GM23338 (cell line): ENCODE measurements at regions not wholly inside any gene's neighbourhood (a gene's known extent, or its start where the extent isn't known, plus 50 kb on each side); places are given as distances from the start of the nearest gene placed in this dataset.
A peak's percentile ranks its signal among the peaks of the same experiment; 100 is the strongest.

Source experiments
- ATAC-seq: fragments of 200-7000 bp; cut with Tn5 transposase; 3 replicates; pipeline ENCODE4 v1.9.1; 2020
- DNase-seq: peaks from one replicate; pipeline ENCODE4 v3.0.0-alpha.2; 2015; ENCODE audit warnings: low spot score
- H2AFZ ChIP-seq: fragments of 200-600 bp; sonication (generic); 2 replicates; pipeline ENCODE4 v1.8.0; 2016; ENCODE audit warnings: antibody characterized with exemption, mild to moderate bottlenecking, moderate library complexity
- H3F3A ChIP-seq: fragments of 200-600 bp; sonication (generic); replicated peaks from 2 replicates; pipeline ENCODE4 v1.8.0; 2017; ENCODE audit warnings: antibody characterized with exemption, mixed run types, low read depth
- H3K27ac ChIP-seq: fragments of 200-600 bp; sonication (generic); 2 replicates; pipeline ENCODE4 v1.6.1; 2016; ENCODE audit warnings: low read depth
- H3K27me3 ChIP-seq: fragments of 200-600 bp; sonication (generic); 2 replicates; pipeline ENCODE4 v1.8.0; 2016; ENCODE audit warnings: mild to moderate bottlenecking, mixed run types, moderate library complexity; ENCODE audit not compliant: insufficient read depth
- H3K36me3 ChIP-seq: fragments of 200-600 bp; sonication (generic); 2 replicates; pipeline ENCODE4 v1.8.0; 2016; ENCODE audit warnings: mild to moderate bottlenecking; ENCODE audit not compliant: insufficient read depth
- H3K4me1 ChIP-seq: fragments of 200-600 bp; sonication (generic); 2 replicates; pipeline ENCODE4 v1.8.0; 2016; ENCODE audit warnings: mild to moderate bottlenecking, moderate library complexity; ENCODE audit not compliant: insufficient read depth
- H3K4me2 ChIP-seq: fragments of 200-600 bp; sonication (generic); 2 replicates; pipeline ENCODE4 v1.7.1; 2017; ENCODE audit warnings: mixed run types
- H3K4me3 ChIP-seq: fragments of 200-600 bp; sonication (generic); 2 replicates; pipeline ENCODE4 v1.6.1; 2016; ENCODE audit warnings: mixed run types
- H3K79me2 ChIP-seq: fragments of 200-600 bp; sonication (generic); replicated peaks from 2 replicates; pipeline ENCODE4 v1.8.0; 2017; ENCODE audit warnings: mild to moderate bottlenecking; ENCODE audit not compliant: insufficient read depth
- H3K9me2 ChIP-seq: fragments of 200-600 bp; sonication (generic); 2 replicates; pipeline ENCODE4 v1.8.0; 2017; ENCODE audit not compliant: insufficient read depth
- H4K20me1 ChIP-seq: fragments of 200-600 bp; sonication (generic); replicated peaks from 2 replicates; pipeline ENCODE4 v1.8.0; 2017; ENCODE audit warnings: mild to moderate bottlenecking; ENCODE audit not compliant: insufficient read depth
- H3K27ac Mint-ChIP-seq: 2 replicates; pipeline ENCODE4 v1.8.0; 2020; ENCODE audit warnings: inconsistent platforms, mild to moderate bottlenecking, moderate library complexity, mixed read lengths
- H3K27me3 Mint-ChIP-seq: 3 replicates; pipeline ENCODE4 v1.8.0; 2022; ENCODE audit warnings: low read depth, mild to moderate bottlenecking, moderate library complexity, mixed read lengths, inconsistent platforms; ENCODE audit not compliant: insufficient read depth, poor library complexity
- H3K36me3 Mint-ChIP-seq: 3 replicates; pipeline ENCODE4 v1.8.0; 2021; ENCODE audit warnings: low read depth, mild to moderate bottlenecking, inconsistent platforms, moderate library complexity, mixed read lengths
- H3K4me1 Mint-ChIP-seq: 3 replicates; pipeline ENCODE4 v1.8.0; 2020; ENCODE audit warnings: mild to moderate bottlenecking, inconsistent platforms, mixed read lengths
- H3K4me3 Mint-ChIP-seq: 3 replicates; pipeline ENCODE4 v1.8.0; 2021; ENCODE audit warnings: moderate library complexity, mild to moderate bottlenecking, inconsistent platforms, mixed read lengths
- H3K9me3 Mint-ChIP-seq: 3 replicates; pipeline ENCODE4 v1.8.0; 2020; ENCODE audit warnings: moderate library complexity, mild to moderate bottlenecking, inconsistent platforms, mixed read lengths
- CREB1 ChIP-seq: fragments of 250-450 bp; sonication (Bioruptor Pico); IDR thresholded peaks from 2 replicates; pipeline ENCODE4 v1.5.0; 2020; ENCODE audit warnings: low read depth, mild to moderate bottlenecking, moderate library complexity
- CTCF ChIP-seq, 2 experiments: fragments of 200-600 bp in 1 of 2; sonication (generic) in 1 of 2; conservative IDR thresholded peaks; 2 replicates each; pipeline versions ENCODE4 v1.5.1 to v1.6.1; 2016 to 2017; ENCODE audit warnings: antibody characterized with exemption in 2 of 2, low read depth in 2 of 2, mild to moderate bottlenecking in 2 of 2, moderate library complexity in 1 of 2
- ETS1 ChIP-seq: IDR thresholded peaks from 2 replicates; pipeline ENCODE4 v1.6.1; 2016; ENCODE audit warnings: antibody characterized with exemption
- EZH2 ChIP-seq: fragments of 200-600 bp; sonication (generic); IDR thresholded peaks from one replicate; pipeline ENCODE4 v1.8.0; 2017; ENCODE audit warnings: antibody characterized with exemption, mild to moderate bottlenecking, low read depth; ENCODE audit not compliant: unreplicated experiment
- EZH2phosphoT487 ChIP-seq: fragments of 200-600 bp; sonication (generic); IDR thresholded peaks from one replicate; pipeline ENCODE4 v1.8.1; 2018; ENCODE audit warnings: antibody characterized with exemption; ENCODE audit not compliant: unreplicated experiment
- NANOG ChIP-seq: IDR thresholded peaks from 2 replicates; pipeline ENCODE4 v1.6.1; 2016; ENCODE audit warnings: antibody characterized with exemption, borderline replicate concordance
- POLR2AphosphoS5 ChIP-seq: IDR thresholded peaks from 2 replicates; pipeline ENCODE4 v1.6.1; 2016; ENCODE audit warnings: antibody characterized with exemption, low read depth
- STAT1 ChIP-seq: IDR thresholded peaks from one replicate; pipeline ENCODE4 v1.6.1; 2016; ENCODE audit warnings: antibody characterized with exemption; ENCODE audit not compliant: unreplicated experiment
- ZNF114 ChIP-seq: fragments of 250-450 bp; sonication (Bioruptor Pico); IDR thresholded peaks from 2 replicates; pipeline ENCODE4 v1.5.0; 2020; ENCODE audit warnings: mild to moderate bottlenecking, moderate library complexity
- ZNF331 ChIP-seq: fragments of 250-450 bp; sonication (Bioruptor Pico); IDR thresholded peaks from 2 replicates; pipeline ENCODE4 v1.5.0; 2020; ENCODE audit warnings: low read depth, mild to moderate bottlenecking, moderate library complexity
- ZNF462 ChIP-seq: fragments of 250-450 bp; sonication (Bioruptor Pico); IDR thresholded peaks from 2 replicates; pipeline ENCODE4 v1.5.0; 2020; ENCODE audit warnings: mild to moderate bottlenecking, moderate library complexity

- ATAC-seq (no peak), DNase-seq (peak; percentile 6)
- H3K36me3 ChIP-seq, result no peaks in the 10 kb centered on the region
- Mint-ChIP-seq H3K4me1 (peaks cover 2% of the 10 kb centered on the region; the same call in 2 of the 3 replicates), H3K9me3 (no peaks in the 10 kb centered on the region), H3K27me3 (no peaks in the 10 kb centered on the region), H3K36me3 (no peaks in the 10 kb centered on the region), H3K27ac (no peak overlapping the region), H3K4me3 (no peak overlapping the region)
- H3K27me3 ChIP-seq, result no peaks in the 10 kb centered on the region
- H3K4me3 ChIP-seq, result no peak overlapping the region
- no peaks in the 10 kb centered on the region for H3K4me1 ChIP-seq
- 0 out of 2 replicates have a peak overlapping the region, but pooled peaks have one; percentile 50 for H2AFZ ChIP-seq
- no peaks in the 10 kb centered on the region for H3K9me2 ChIP-seq
- H3F3A ChIP-seq, result no peaks in the 10 kb centered on the region
- TF ChIP-seq ZNF114, result no peak
- no peaks in the 10 kb centered on the region for H3K79me2 ChIP-seq
- H3K4me2 ChIP-seq, result no peak overlapping the region
- no peak overlapping the region for H3K27ac ChIP-seq
- H4K20me1 ChIP-seq, result no peaks in the 10 kb centered on the region
Observed at GRCh38 chr5:99025298-99026045, 96.7 kb upstream of the CHD1 start.

GRCh38 chr5:99023330-99023729, 94.5 kb upstream of the CHD1 start:
- Mint-ChIP-seq H3K36me3 (no peaks in the 10 kb centered on the region), H3K27me3 (no peaks in the 10 kb centered on the region), H3K9me3 (no peaks in the 10 kb centered on the region), H3K4me1 (peaks cover 2% of the 10 kb centered on the region; the same call in 2 of the 3 replicates), H3K27ac (no peak overlapping the region), H3K4me3 (no peak overlapping the region)
- DNase-seq, result no peak
- no peaks in the 10 kb centered on the region for H3K9me2 ChIP-seq
- no peaks in the 10 kb centered on the region for H3F3A ChIP-seq
- H3K36me3 ChIP-seq, result no peaks in the 10 kb centered on the region
- H3K79me2 ChIP-seq, result no peaks in the 10 kb centered on the region
- no peaks in the 10 kb centered on the region for H3K27me3 ChIP-seq
- no peak overlapping the region for H3K4me2 ChIP-seq
- H3K27ac ChIP-seq, result no peak overlapping the region
- H3K4me3 ChIP-seq, result no peak overlapping the region
- no peak for ATAC-seq
- H3K4me1 ChIP-seq, result no peaks in the 10 kb centered on the region
- no peak overlapping the region for H2AFZ ChIP-seq
- H4K20me1 ChIP-seq, result no peaks in the 10 kb centered on the region
- TF ChIP-seq ETS1, result no peak
- no peak for TF ChIP-seq ZNF331
- no peak for TF ChIP-seq NANOG
- no peak for TF ChIP-seq CTCF (conservative IDR thresholded peaks at IDR 0.05; ENCODE audit: low read depth in 2 of 2)
- TF ChIP-seq EZH2phosphoT487, result no peak
- TF ChIP-seq POLR2AphosphoS5, result no peak
- TF ChIP-seq STAT1, result no peak
- TF ChIP-seq ZNF114, result no peak
- no peak for TF ChIP-seq CREB1
- TF ChIP-seq EZH2, result no peak
- no peak for TF ChIP-seq ZNF462 (CRISPR knock-in tag)
